Right hindlimb (tissue), 1 donor: ENCODE measurements at regions not wholly inside any gene's neighbourhood (a gene's known extent, or its start where the extent isn't known, plus 50 kb on each side); places are given as distances from the start of the nearest gene placed in this dataset.
"Not testable (repeated sequence)": the region's sequence is repeated elsewhere in the genome, so short reads cannot be mapped to it uniquely, and the experiment has no call there.

Source experiments
- DNase-seq: peaks from one replicate; pipeline ENCODE4 v3.0.0-alpha.2; 2018

GRCh38 chr13:91233291-91233690 is 114.2 kb upstream of the MIR17HG start:
- no peak for DNase-seq

- DNase-seq, result no peak
These were observed 111.3 kb upstream of the MIR17HG start for GRCh38 chr13:91236182-91236581.

GRCh38 chr13:91236921-91237320 is 110.6 kb upstream of the MIR17HG start:
- DNase-seq, result no peak

GRCh38 chr13:91238036-91238435 is 109.5 kb upstream of the MIR17HG start:
- DNase-seq, result no peak

- no peak for DNase-seq
These were observed 107.1 kb upstream of the MIR17HG start for GRCh38 chr13:91240341-91240740.

GRCh38 chr13:91241221-91241933 is 106.1 kb upstream of the MIR17HG start:
- DNase-seq, result no peak

GRCh38 chr13:91242652-91243051 is 104.8 kb upstream of the MIR17HG start:
- no peak for DNase-seq

GRCh38 chr13:91245288-91245687 is 102.2 kb upstream of the MIR17HG start:
- DNase-seq, result no peak

GRCh38 chr13:91247768-91248167 is 99.7 kb upstream of the MIR17HG start:
- no peak for DNase-seq

GRCh38 chr13:91248249-91248648 is 99.2 kb upstream of the MIR17HG start:
- DNase-seq, result peak; percentile 23

- DNase-seq, result no peak
These were observed 98.1 kb upstream of the MIR17HG start for GRCh38 chr13:91249370-91249769.

- no peak for DNase-seq
These were observed 97.6 kb upstream of the MIR17HG start for GRCh38 chr13:91249861-91250260.

- DNase-seq, result not testable (repeated sequence)
These were observed 95.9 kb upstream of the MIR17HG start for GRCh38 chr13:91251573-91251972.

GRCh38 chr13:91264484-91264883 is 83.0 kb upstream of the MIR17HG start:
- DNase-seq, result no peak

GRCh38 chr13:91269237-91269636 is 78.2 kb upstream of the MIR17HG start:
- DNase-seq, result no peak

- no peak for DNase-seq
These were observed 77.5 kb upstream of the MIR17HG start for GRCh38 chr13:91270031-91270430.

GRCh38 chr13:91272235-91272777 is 75.2 kb upstream of the MIR17HG start:
- DNase-seq, result no peak

GRCh38 chr13:91273675-91274074 is 73.8 kb upstream of the MIR17HG start:
- DNase-seq, result no peak

- DNase-seq, result no peak
These were observed 70.3 kb upstream of the MIR17HG start for GRCh38 chr13:91277013-91277676.

GRCh38 chr13:91278291-91278690 is 69.2 kb upstream of the MIR17HG start:
- DNase-seq, result no peak

GRCh38 chr13:91278888-91279287 is 68.6 kb upstream of the MIR17HG start:
- no peak for DNase-seq

- DNase-seq, result no peak
These were observed 66.7 kb upstream of the MIR17HG start for GRCh38 chr13:91280801-91281200.

GRCh38 chr13:91284335-91284734 is 63.2 kb upstream of the MIR17HG start:
- no peak for DNase-seq

- no peak for DNase-seq
These were observed 61.2 kb upstream of the MIR17HG start for GRCh38 chr13:91286317-91286716.
